Activated T-cell treated with anti-CD3 and anti-CD28 coated beads, Interleukin-2, amount 50 U/mL, for 72 hours (primary cell): ENCODE measurements at regions not wholly inside any gene's neighbourhood (a gene's known extent, or its start where the extent isn't known, plus 50 kb on each side); places are given as distances from the start of the nearest gene placed in this dataset.
"Not testable (repeated sequence)": the region's sequence is repeated elsewhere in the genome, so short reads cannot be mapped to it uniquely, and the experiment has no call there.

Source experiments
- ATAC-seq, 2 donors: fragments of 150-1000 bp; cut with Tn5 transposase; replicated peaks in 1 of 2; 2 replicates each; pipeline ENCODE4 v1.10.0; 2021; ENCODE audit warnings: moderate library complexity in 2 of 2, mild to moderate bottlenecking in 1 of 2
- DNase-seq, 2 donors: peaks; one replicate each; pipeline ENCODE4 v3.0.0; 2021 to 2022; ENCODE audit warnings: mixed read lengths in 1 of 2
- H3K27ac Mint-ChIP-seq: one replicate; pipeline ENCODE4 v1.8.0; 2022; ENCODE audit warnings: mild to moderate bottlenecking, moderate library complexity, mixed read lengths
- H3K27me3 Mint-ChIP-seq: one replicate; pipeline ENCODE4 v1.8.0; 2022; ENCODE audit warnings: low read depth, mixed read lengths
- H3K36me3 Mint-ChIP-seq, 2 donors: one replicate each; pipeline ENCODE4 v1.8.0; 2022; ENCODE audit warnings: mixed read lengths in 2 of 2, mild to moderate bottlenecking in 1 of 2; ENCODE audit not compliant: insufficient read depth in 2 of 2
- H3K4me1 Mint-ChIP-seq: one replicate; pipeline ENCODE4 v1.8.0; 2022; ENCODE audit warnings: low read depth, mixed read lengths
- H3K4me3 Mint-ChIP-seq, 2 donors: one replicate each; pipeline ENCODE4 v1.8.0; 2022; ENCODE audit warnings: mild to moderate bottlenecking in 2 of 2, mixed read lengths in 2 of 2, moderate library complexity in 2 of 2
- H3K9me3 Mint-ChIP-seq, 2 donors: one replicate each; pipeline ENCODE4 v1.8.0; 2022; ENCODE audit warnings: mixed read lengths in 2 of 2

GRCh38 chr7:47185170-47185569 is 396.7 kb downstream of the TNS3 start:
- Mint-ChIP-seq H3K4me1 (no peaks in the 10 kb centered on the region), H3K9me3 (peaks cover 0 to 2% of the 10 kb centered on the region in 2 donors), H3K36me3 (no peaks in the 10 kb centered on the region), H3K4me3 (no peak overlapping the region), H3K27ac (no peak overlapping the region), H3K27me3 (no peaks in the 10 kb centered on the region)
- ATAC-seq (no peak), DNase-seq (no peak)

GRCh38 chr7:47183862-47184590 is 397.9 kb downstream of the TNS3 start:
- peaks cover 0 to 2% of the 10 kb centered on the region in 2 donors for H3K9me3 Mint-ChIP-seq
- no peaks in the 10 kb centered on the region for H3K36me3 Mint-ChIP-seq
- H3K27me3 Mint-ChIP-seq = no peaks in the 10 kb centered on the region
- no peaks in the 10 kb centered on the region for H3K4me1 Mint-ChIP-seq
- H3K27ac Mint-ChIP-seq = no peak overlapping the region
- DNase-seq (no peak), ATAC-seq (no peak)
- H3K4me3 Mint-ChIP-seq = no peak overlapping the region

GRCh38 chr7:47181746-47182361 is 400.1 kb downstream of the TNS3 start:
- no peaks in the 10 kb centered on the region for H3K36me3 Mint-ChIP-seq
- H3K4me3 Mint-ChIP-seq = no peak overlapping the region
- H3K4me1 Mint-ChIP-seq = no peaks in the 10 kb centered on the region
- peaks cover 0 to 2% of the 10 kb centered on the region in 2 donors for H3K9me3 Mint-ChIP-seq
- no peak overlapping the region for H3K27ac Mint-ChIP-seq
- no peaks in the 10 kb centered on the region for H3K27me3 Mint-ChIP-seq
- no peak for DNase-seq
- ATAC-seq = no peak

- Mint-ChIP-seq H3K36me3 (peaks cover 0 to 2% of the 10 kb centered on the region in 2 donors), H3K9me3 (peaks cover 0 to 2% of the 10 kb centered on the region in 2 donors), H3K4me3 (no peak overlapping the region), H3K27ac (no peak overlapping the region), H3K27me3 (no peaks in the 10 kb centered on the region), H3K4me1 (no peaks in the 10 kb centered on the region)
- DNase-seq (no peak), ATAC-seq (no peak)
These were observed 401.4 kb downstream of the TNS3 start for GRCh38 chr7:47180516-47180826.

- DNase-seq (peak; percentile 2 to 3), ATAC-seq (no peak)
- no peaks in the 10 kb centered on the region for H3K27me3 Mint-ChIP-seq
- no peak overlapping the region for H3K27ac Mint-ChIP-seq
- no peaks in the 10 kb centered on the region for H3K4me1 Mint-ChIP-seq
- H3K36me3 Mint-ChIP-seq = peaks cover 0 to 2% of the 10 kb centered on the region in 2 donors
- H3K4me3 Mint-ChIP-seq = no peak overlapping the region
- peaks cover 0 to 2% of the 10 kb centered on the region in 2 donors for H3K9me3 Mint-ChIP-seq
These were observed 401.9 kb downstream of the TNS3 start for GRCh38 chr7:47179812-47180515.

GRCh38 chr7:47172602-47173539 is 409.0 kb downstream of the TNS3 start:
- not testable (repeated sequence) for DNase-seq, H3K27me3 Mint-ChIP-seq, ATAC-seq, H3K36me3 Mint-ChIP-seq, H3K9me3 Mint-ChIP-seq, H3K27ac Mint-ChIP-seq, H3K4me3 Mint-ChIP-seq, H3K4me1 Mint-ChIP-seq

- no peak overlapping the region for H3K4me3 Mint-ChIP-seq
- no peaks in the 10 kb centered on the region for H3K4me1 Mint-ChIP-seq
- DNase-seq (no peak), ATAC-seq (no peak)
- no peaks in the 10 kb centered on the region for H3K9me3 Mint-ChIP-seq
- H3K36me3 Mint-ChIP-seq = no peaks in the 10 kb centered on the region
- H3K27ac Mint-ChIP-seq = no peak overlapping the region
- H3K27me3 Mint-ChIP-seq = no peaks in the 10 kb centered on the region
These were observed 411.4 kb downstream of the TNS3 start for GRCh38 chr7:47170516-47170915.

- H3K27ac Mint-ChIP-seq = no peak overlapping the region
- no peaks in the 10 kb centered on the region for H3K36me3 Mint-ChIP-seq
- no peaks in the 10 kb centered on the region for H3K4me1 Mint-ChIP-seq
- DNase-seq = no peak
- H3K4me3 Mint-ChIP-seq = no peak overlapping the region
- no peaks in the 10 kb centered on the region for H3K27me3 Mint-ChIP-seq
- H3K9me3 Mint-ChIP-seq = peaks cover 2% of the 10 kb centered on the region in 2 donors
- no peak for ATAC-seq
These were observed 427.1 kb downstream of the TNS3 start for GRCh38 chr7:47154791-47155190.

- Mint-ChIP-seq H3K4me1 (no peaks in the 10 kb centered on the region), H3K9me3 (peaks cover 2% of the 10 kb centered on the region in 2 donors), H3K4me3 (no peak overlapping the region), H3K27me3 (no peaks in the 10 kb centered on the region), H3K27ac (no peak overlapping the region), H3K36me3 (no peaks in the 10 kb centered on the region)
- no peak for ATAC-seq
- no peak for DNase-seq
These were observed 428.3 kb downstream of the TNS3 start for GRCh38 chr7:47153576-47153975.

GRCh38 chr7:47153058-47153457 is 428.9 kb downstream of the TNS3 start:
- no peak overlapping the region for H3K4me3 Mint-ChIP-seq
- H3K36me3 Mint-ChIP-seq = no peaks in the 10 kb centered on the region
- ATAC-seq (no peak), DNase-seq (no peak)
- H3K4me1 Mint-ChIP-seq = no peaks in the 10 kb centered on the region
- H3K9me3 Mint-ChIP-seq = peaks cover 2% of the 10 kb centered on the region in 2 donors
- H3K27me3 Mint-ChIP-seq = no peaks in the 10 kb centered on the region
- H3K27ac Mint-ChIP-seq = no peak overlapping the region

GRCh38 chr7:47152307-47152706 is 429.6 kb downstream of the TNS3 start:
- Mint-ChIP-seq H3K9me3 (peaks cover 2% of the 10 kb centered on the region in 2 donors), H3K27me3 (no peaks in the 10 kb centered on the region), H3K4me3 (no peak overlapping the region), H3K36me3 (no peaks in the 10 kb centered on the region), H3K27ac (no peak overlapping the region), H3K4me1 (no peaks in the 10 kb centered on the region)
- DNase-seq = no peak
- ATAC-seq = no peak

- ATAC-seq = no peak
- Mint-ChIP-seq H3K9me3 (peaks cover 2% of the 10 kb centered on the region in 2 donors), H3K4me3 (no peak overlapping the region), H3K27me3 (no peaks in the 10 kb centered on the region), H3K4me1 (no peaks in the 10 kb centered on the region), H3K36me3 (no peaks in the 10 kb centered on the region), H3K27ac (no peak overlapping the region)
- DNase-seq = no peak
These were observed 431.2 kb downstream of the TNS3 start for GRCh38 chr7:47150497-47151260.
